ENCODE measurements at regions not wholly inside any gene's neighbourhood (a gene's known extent, or its start where the extent isn't known, plus 50 kb on each side); places are given as distances from the start of the nearest gene placed in this dataset.

DNA sequence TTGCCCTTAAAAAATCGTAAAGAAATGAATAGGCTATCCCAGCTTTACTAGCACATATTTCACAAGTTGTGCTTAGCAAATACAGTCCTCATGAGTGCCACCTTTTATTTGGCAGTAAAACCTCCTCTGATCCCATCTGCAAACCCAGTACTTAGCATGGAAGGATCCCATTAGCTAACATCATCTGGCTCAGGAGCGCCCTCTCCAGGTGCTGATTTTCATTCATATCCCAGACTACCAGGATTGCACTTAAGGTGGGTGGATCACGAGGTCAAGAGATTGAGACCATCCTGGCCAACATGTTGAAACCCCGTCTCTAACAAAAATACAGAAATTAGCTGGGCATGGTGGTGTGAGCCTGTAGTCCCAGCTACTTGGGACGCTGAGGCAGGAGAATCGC, 76.1 kb upstream of the PAX6 start (continued):
- TF ChIP-seq OSR1 (CRISPR knock-in tag; IDR thresholded peaks at IDR 0.05) (no peak), ZNF8 (CRISPR knock-in tag; IDR thresholded peaks at IDR 0.05) (no peak), ZC3H10 (CRISPR knock-in tag; IDR thresholded peaks at IDR 0.05) (no peak), ESRRG (CRISPR knock-in tag; IDR thresholded peaks at IDR 0.05) (no peak), BACH2 (CRISPR knock-in tag; IDR thresholded peaks at IDR 0.05; ENCODE audit: borderline replicate concordance) (no peak), ARNTL (CRISPR knock-in tag; IDR thresholded peaks at IDR 0.05; ENCODE audit: borderline replicate concordance, low read depth) (no peak), CSDC2 (CRISPR knock-in tag; IDR thresholded peaks at IDR 0.05) (no peak)

DNA sequence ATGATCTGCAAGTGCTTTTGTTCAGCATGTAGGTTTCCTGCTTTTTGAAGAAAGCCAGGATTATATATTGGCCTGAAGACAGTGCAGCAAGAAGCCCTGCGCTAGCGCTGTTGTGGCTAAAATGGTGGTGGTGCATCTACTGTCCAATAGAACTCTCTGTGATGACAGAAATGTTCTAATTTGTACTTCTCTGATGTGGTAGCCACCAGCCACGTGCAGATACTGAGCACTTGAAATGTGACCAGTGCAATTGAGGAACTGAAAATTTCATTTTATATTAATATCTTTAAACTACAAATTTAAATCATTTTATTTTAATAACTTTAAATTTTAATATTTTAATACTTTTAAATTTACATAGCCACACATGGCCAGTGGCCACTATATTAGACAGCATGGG, 73.0 kb upstream of the PAX6 start:
- ATAC-seq = no peak
- TF ChIP-seq, protein P1, sequence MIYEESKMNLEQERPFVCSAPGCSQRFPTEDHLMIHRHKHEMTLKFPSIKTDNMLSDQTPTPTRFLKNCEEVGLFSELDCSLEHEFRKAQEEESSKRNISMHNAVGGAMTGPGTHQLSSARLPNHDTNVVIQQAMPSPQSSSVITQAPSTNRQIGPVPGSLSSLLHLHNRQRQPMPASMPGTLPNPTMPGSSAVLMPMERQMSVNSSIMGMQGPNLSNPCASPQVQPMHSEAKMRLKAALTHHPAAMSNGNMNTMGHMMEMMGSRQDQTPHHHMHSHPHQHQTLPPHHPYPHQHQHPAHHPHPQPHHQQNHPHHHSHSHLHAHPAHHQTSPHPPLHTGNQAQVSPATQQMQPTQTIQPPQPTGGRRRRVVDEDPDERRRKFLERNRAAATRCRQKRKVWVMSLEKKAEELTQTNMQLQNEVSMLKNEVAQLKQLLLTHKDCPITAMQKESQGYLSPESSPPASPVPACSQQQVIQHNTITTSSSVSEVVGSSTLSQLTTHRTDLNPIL (CRISPR knock-in tag; IDR thresholded peaks at IDR 0.05; ENCODE audit: low read depth) = no peak
- TF ChIP-seq ZC3H10 (CRISPR knock-in tag; IDR thresholded peaks at IDR 0.05) (no peak), ZFP3 (CRISPR knock-in tag; IDR thresholded peaks at IDR 0.05) (no peak), TCF4 (CRISPR knock-in tag; IDR thresholded peaks at IDR 0.05; ENCODE audit: borderline replicate concordance) (no peak), PPARA (CRISPR knock-in tag; IDR thresholded peaks at IDR 0.05; ENCODE audit: borderline replicate concordance) (no peak), CSDC2 (CRISPR knock-in tag; IDR thresholded peaks at IDR 0.05) (no peak), RARB (CRISPR knock-in tag; IDR thresholded peaks at IDR 0.05) (no peak), ARNTL (CRISPR knock-in tag; IDR thresholded peaks at IDR 0.05; ENCODE audit: borderline replicate concordance, low read depth) (no peak), ZNF565 (CRISPR knock-in tag; conservative IDR thresholded peaks at IDR 0.05; ENCODE audit: low read depth) (no peak), TOX (CRISPR knock-in tag; IDR thresholded peaks at IDR 0.05; ENCODE audit: borderline replicate concordance) (no peak), ZNF70 (CRISPR knock-in tag; IDR thresholded peaks at IDR 0.05) (no peak), SNAI2 (CRISPR knock-in tag; IDR thresholded peaks at IDR 0.05) (no peak), GLIS3 (CRISPR knock-in tag; IDR thresholded peaks at IDR 0.05) (no peak), ZFP30 (CRISPR knock-in tag; IDR thresholded peaks at IDR 0.05) (no peak)
- TF ChIP-seq, protein P2, sequence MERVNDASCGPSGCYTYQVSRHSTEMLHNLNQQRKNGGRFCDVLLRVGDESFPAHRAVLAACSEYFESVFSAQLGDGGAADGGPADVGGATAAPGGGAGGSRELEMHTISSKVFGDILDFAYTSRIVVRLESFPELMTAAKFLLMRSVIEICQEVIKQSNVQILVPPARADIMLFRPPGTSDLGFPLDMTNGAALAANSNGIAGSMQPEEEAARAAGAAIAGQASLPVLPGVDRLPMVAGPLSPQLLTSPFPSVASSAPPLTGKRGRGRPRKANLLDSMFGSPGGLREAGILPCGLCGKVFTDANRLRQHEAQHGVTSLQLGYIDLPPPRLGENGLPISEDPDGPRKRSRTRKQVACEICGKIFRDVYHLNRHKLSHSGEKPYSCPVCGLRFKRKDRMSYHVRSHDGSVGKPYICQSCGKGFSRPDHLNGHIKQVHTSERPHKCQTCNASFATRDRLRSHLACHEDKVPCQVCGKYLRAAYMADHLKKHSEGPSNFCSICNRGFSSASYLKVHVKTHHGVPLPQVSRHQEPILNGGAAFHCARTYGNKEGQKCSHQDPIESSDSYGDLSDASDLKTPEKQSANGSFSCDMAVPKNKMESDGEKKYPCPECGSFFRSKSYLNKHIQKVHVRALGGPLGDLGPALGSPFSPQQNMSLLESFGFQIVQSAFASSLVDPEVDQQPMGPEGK (CRISPR knock-in tag; IDR thresholded peaks at IDR 0.05; ENCODE audit: borderline replicate concordance) = no peak
- TF ChIP-seq, protein P3, sequence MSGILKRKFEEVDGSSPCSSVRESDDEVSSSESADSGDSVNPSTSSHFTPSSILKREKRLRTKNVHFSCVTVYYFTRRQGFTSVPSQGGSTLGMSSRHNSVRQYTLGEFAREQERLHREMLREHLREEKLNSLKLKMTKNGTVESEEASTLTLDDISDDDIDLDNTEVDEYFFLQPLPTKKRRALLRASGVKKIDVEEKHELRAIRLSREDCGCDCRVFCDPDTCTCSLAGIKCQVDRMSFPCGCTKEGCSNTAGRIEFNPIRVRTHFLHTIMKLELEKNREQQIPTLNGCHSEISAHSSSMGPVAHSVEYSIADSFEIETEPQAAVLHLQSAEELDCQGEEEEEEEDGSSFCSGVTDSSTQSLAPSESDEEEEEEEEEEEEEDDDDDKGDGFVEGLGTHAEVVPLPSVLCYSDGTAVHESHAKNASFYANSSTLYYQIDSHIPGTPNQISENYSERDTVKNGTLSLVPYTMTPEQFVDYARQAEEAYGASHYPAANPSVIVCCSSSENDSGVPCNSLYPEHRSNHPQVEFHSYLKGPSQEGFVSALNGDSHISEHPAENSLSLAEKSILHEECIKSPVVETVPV (CRISPR knock-in tag; IDR thresholded peaks at IDR 0.05) = no peak
- TF ChIP-seq, protein P4, sequence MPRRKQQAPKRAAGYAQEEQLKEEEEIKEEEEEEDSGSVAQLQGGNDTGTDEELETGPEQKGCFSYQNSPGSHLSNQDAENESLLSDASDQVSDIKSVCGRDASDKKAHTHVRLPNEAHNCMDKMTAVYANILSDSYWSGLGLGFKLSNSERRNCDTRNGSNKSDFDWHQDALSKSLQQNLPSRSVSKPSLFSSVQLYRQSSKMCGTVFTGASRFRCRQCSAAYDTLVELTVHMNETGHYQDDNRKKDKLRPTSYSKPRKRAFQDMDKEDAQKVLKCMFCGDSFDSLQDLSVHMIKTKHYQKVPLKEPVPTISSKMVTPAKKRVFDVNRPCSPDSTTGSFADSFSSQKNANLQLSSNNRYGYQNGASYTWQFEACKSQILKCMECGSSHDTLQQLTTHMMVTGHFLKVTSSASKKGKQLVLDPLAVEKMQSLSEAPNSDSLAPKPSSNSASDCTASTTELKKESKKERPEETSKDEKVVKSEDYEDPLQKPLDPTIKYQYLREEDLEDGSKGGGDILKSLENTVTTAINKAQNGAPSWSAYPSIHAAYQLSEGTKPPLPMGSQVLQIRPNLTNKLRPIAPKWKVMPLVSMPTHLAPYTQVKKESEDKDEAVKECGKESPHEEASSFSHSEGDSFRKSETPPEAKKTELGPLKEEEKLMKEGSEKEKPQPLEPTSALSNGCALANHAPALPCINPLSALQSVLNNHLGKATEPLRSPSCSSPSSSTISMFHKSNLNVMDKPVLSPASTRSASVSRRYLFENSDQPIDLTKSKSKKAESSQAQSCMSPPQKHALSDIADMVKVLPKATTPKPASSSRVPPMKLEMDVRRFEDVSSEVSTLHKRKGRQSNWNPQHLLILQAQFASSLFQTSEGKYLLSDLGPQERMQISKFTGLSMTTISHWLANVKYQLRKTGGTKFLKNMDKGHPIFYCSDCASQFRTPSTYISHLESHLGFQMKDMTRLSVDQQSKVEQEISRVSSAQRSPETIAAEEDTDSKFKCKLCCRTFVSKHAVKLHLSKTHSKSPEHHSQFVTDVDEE (CRISPR knock-in tag; IDR thresholded peaks at IDR 0.05) = no peak

DNA sequence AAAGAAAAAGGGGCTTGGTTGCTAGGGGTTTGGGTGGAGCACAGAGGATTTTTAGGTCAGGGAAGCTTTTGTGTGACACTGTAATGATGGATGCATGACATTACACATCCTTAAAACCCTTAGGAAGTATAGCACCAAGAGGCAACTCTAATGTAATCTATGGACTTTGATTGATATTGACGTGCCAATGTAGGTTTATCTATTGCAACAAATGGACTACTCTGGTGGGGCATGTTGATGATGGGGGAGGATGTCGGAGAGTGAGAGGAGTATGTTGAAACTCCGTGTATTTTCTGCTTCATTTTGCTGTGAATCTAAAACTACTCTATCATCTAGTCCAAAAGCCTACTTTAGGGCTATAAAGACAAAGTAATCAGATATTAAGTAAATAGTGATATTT, 72.3 kb upstream of the PAX6 start:
- ATAC-seq = no peak

More for the DNA sequence above, 72.3 kb upstream of the PAX6 start:
- TF ChIP-seq, protein P3 (CRISPR knock-in tag; IDR thresholded peaks at IDR 0.05) = no peak
- TF ChIP-seq SNAI2 (CRISPR knock-in tag; IDR thresholded peaks at IDR 0.05) = no peak
- TF ChIP-seq TCF4 (CRISPR knock-in tag; IDR thresholded peaks at IDR 0.05; ENCODE audit: borderline replicate concordance) = no peak
- TF ChIP-seq ZFP30 (CRISPR knock-in tag; IDR thresholded peaks at IDR 0.05) = no peak
- TF ChIP-seq, protein P2 (CRISPR knock-in tag; IDR thresholded peaks at IDR 0.05; ENCODE audit: borderline replicate concordance) = no peak
- no peak for TF ChIP-seq ESRRG (CRISPR knock-in tag; IDR thresholded peaks at IDR 0.05)
- TF ChIP-seq ZFP3 (CRISPR knock-in tag; IDR thresholded peaks at IDR 0.05) = no peak
- no peak for TF ChIP-seq ZNF565 (CRISPR knock-in tag; conservative IDR thresholded peaks at IDR 0.05; ENCODE audit: low read depth)
